ENCODE measurements at regions not wholly inside any gene's neighbourhood (a gene's known extent, or its start where the extent isn't known, plus 50 kb on each side); places are given as distances from the start of the nearest gene placed in this dataset.
"Not testable (repeated sequence)": the region's sequence is repeated elsewhere in the genome, so short reads cannot be mapped to it uniquely, and the experiment has no call there.

DNA sequence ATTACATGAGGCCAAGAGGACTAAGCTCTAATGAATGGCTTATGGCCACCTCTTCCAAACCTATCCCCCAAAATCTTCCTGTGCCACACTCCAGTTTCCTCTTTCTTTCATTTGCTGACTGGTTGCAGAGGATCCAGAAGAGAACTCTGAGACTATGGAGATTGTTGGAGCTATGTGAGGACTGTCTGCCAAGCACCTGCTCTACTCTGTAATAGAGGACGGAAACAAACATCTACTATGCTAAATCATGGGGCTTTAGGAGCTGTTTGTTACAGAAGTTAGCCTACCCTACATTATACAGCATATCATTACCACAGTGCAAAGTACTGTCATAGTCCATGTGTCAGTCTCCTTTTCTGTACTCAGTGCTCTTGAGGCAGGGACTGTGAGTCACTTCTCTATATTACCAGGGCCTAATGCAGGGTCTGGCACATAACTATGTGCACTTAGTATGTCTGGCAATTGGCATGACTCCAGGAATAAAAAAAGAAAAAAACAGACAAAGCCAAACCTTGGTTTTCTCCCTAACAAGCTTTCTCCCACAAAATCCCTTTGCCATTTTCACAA is 95.1 kb downstream of the RPAP3 start:
- Histone ChIP-seq H3K9me3 (replicated peaks) (peaks cover 11% of the 10 kb centered on the region; the same call in 1 of the 2 replicates), H3K4me1 (replicated peaks) (no peaks in the 10 kb centered on the region), H3K27ac (no peak overlapping the region), H3K4me3 (no peak overlapping the region), H3K27me3 (replicated peaks) (no peaks in the 10 kb centered on the region), H3K36me3 (no peaks in the 10 kb centered on the region)
- DNase-seq (ENCODE audit: low read depth in 1 of 2, low spot score in 2 of 2) = no peak

- Histone ChIP-seq H3K4me1 (replicated peaks) (no peaks in the 10 kb centered on the region), H3K4me3 (no peak overlapping the region), H3K9me3 (replicated peaks) (peaks cover 11% of the 10 kb centered on the region; the same call in 1 of the 2 replicates), H3K27me3 (replicated peaks) (no peaks in the 10 kb centered on the region), H3K27ac (no peak overlapping the region), H3K36me3 (no peaks in the 10 kb centered on the region)
- no peak for DNase-seq (ENCODE audit: low read depth in 1 of 2, low spot score in 2 of 2)
Observed at GRCh38 chr12:47609806-47610205, 96.0 kb downstream of the RPAP3 start.

DNA sequence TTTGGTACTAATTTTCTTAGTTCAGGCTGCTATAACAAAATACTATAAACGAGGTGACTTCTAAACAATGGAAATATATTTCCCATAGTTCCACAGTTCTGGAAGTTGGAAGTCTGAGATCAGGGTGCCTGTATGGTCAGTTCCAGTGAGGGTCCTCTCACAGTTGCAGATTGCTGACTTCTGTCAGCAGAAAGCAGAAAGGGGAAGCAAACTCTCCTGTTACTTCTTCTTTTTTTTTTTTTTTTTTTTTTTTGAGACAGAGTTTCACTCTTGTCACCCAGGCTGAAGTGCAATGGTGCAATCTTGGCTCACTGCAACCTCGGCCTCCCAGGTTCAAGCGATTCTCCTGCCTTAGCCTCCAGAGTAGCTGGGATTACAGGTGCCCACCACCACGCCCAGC is 97.2 kb downstream of the RPAP3 start:
- H3K27ac ChIP-seq; DNase-seq (ENCODE audit: low read depth in 1 of 2, low spot score in 2 of 2); H3K4me1 ChIP-seq (replicated peaks); H3K27me3 ChIP-seq (replicated peaks); H3K36me3 ChIP-seq; H3K4me3 ChIP-seq: not testable (repeated sequence)
- H3K9me3 ChIP-seq (replicated peaks) = peaks cover 11% of the 10 kb centered on the region; the same call in 1 of the 2 replicates

GRCh38 chr12:47604221-47604873 is 101.5 kb downstream of the RPAP3 start:
- Histone ChIP-seq H3K27me3 (replicated peaks) (0 out of 2 replicates have a peak, but pooled peaks cover 3% of the 10 kb centered on the region), H3K4me1 (replicated peaks) (no peaks in the 10 kb centered on the region), H3K4me3 (no peak overlapping the region), H3K9me3 (replicated peaks) (no peaks in the 10 kb centered on the region), H3K27ac (no peak overlapping the region), H3K36me3 (no peaks in the 10 kb centered on the region)
- DNase-seq (ENCODE audit: low read depth in 1 of 2, low spot score in 2 of 2) = no peak

GRCh38 chr12:47602949-47603558 is 102.8 kb downstream of the RPAP3 start:
- 0 out of 2 replicates have a peak, but pooled peaks cover 3% of the 10 kb centered on the region for H3K27me3 ChIP-seq (replicated peaks)
- H3K36me3 ChIP-seq = no peaks in the 10 kb centered on the region
- no peak overlapping the region for H3K4me3 ChIP-seq
- DNase-seq (ENCODE audit: low read depth in 1 of 2, low spot score in 2 of 2) = no peak
- no peak overlapping the region for H3K27ac ChIP-seq
- H3K4me1 ChIP-seq (replicated peaks) = no peaks in the 10 kb centered on the region
- no peaks in the 10 kb centered on the region for H3K9me3 ChIP-seq (replicated peaks)

DNA sequence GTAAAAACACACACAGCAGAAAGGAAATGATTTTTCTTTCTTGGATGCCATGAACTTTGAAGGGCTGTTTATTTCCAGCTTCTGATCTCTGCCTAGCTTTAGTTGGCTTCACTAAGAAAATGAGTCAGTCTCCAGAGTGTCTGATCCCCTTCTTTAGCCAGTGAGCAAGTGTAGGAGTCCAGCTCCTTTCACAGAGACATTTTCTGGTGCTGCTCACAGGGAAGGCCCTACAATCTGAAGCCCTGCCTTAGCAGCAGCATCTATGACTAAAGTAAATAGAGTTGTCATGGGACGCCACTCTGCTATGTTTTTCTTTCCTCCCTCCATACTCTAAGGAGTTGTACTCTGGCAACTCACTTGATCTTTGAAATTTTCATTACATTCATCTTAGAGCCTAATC is 103.5 kb downstream of the RPAP3 start:
- H3K27me3 ChIP-seq (replicated peaks) = 0 out of 2 replicates have a peak, but pooled peaks cover 3% of the 10 kb centered on the region
- no peak overlapping the region for H3K27ac ChIP-seq
- H3K4me3 ChIP-seq = no peak overlapping the region
- no peaks in the 10 kb centered on the region for H3K4me1 ChIP-seq (replicated peaks)
- DNase-seq (ENCODE audit: low read depth in 1 of 2, low spot score in 2 of 2) = no peak
- no peaks in the 10 kb centered on the region for H3K9me3 ChIP-seq (replicated peaks)
- no peaks in the 10 kb centered on the region for H3K36me3 ChIP-seq

DNA sequence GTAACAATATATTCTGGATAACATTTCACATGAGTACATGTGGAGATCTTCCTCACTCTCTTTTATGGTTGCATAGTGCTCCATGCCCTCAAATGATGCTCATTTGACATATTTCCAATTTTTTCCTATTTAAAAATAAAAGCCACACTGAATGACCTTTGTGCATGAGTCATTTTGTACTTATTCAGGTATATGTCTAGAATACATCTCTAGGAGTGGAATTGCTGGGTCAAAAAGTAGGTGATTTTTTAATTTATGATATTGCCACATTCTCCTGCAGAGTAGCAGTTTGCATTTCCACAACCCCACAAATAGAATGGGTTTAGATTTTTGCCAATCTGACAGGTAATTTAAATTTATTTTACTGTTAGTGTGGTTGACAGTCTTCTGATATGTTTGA is 104.8 kb downstream of the RPAP3 start:
- Histone ChIP-seq H3K36me3 (no peaks in the 10 kb centered on the region), H3K27me3 (replicated peaks) (0 out of 2 replicates have a peak, but pooled peaks cover 3% of the 10 kb centered on the region), H3K4me1 (replicated peaks) (no peaks in the 10 kb centered on the region), H3K4me3 (no peak overlapping the region), H3K27ac (no peak overlapping the region), H3K9me3 (replicated peaks) (no peaks in the 10 kb centered on the region)
- no peak for DNase-seq (ENCODE audit: low read depth in 1 of 2, low spot score in 2 of 2)

DNA sequence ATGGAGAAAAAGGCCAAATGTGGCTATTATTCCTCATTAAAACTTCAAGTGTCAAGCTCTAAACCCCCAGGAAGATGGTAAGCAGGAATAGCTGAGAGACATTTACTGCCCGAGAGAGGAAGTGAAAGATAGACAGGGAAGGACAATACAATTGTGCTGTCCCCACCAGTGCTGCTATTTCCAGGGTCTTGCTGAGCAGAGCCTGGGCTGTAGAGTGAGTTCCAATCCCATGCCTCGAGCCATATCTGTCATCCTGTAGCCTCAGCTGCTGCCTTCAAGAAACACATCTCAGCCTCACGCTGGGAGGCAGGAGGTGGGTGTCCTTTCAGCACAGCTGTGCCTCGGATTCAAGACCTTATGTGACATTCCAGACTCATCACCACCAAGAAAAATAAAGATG is 114.0 kb downstream of the RPAP3 start:
- Histone ChIP-seq H3K9me3 (replicated peaks) (no peaks in the 10 kb centered on the region), H3K27ac (no peak overlapping the region), H3K27me3 (replicated peaks) (no peaks in the 10 kb centered on the region; the same call in 1 of the 2 replicates), H3K36me3 (no peaks in the 10 kb centered on the region), H3K4me3 (no peak overlapping the region), H3K4me1 (replicated peaks) (no peaks in the 10 kb centered on the region)
- DNase-seq (ENCODE audit: low read depth in 1 of 2, low spot score in 2 of 2) = no peak

DNA sequence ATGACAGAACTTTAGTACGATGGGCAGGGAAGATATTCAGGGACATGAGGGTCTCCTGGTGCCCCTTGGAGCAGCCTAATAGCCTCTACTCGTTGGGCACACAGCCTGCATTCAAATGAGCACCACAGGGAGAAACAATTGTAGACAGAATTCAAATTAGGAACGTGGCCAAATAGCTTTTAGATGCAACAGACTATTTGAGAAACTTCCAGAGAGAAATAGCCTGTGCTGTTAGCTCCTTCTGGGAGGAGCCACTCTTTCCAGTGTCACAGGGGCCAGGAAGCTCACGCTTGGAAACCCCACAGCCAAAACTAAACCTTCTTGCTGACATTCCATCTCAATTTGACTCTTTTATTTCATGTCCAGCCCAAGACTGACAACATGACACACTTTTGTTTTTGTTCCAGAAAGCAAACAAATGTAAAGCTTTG is 114.5 kb downstream of the RPAP3 start:
- Histone ChIP-seq H3K4me3 (no peak overlapping the region), H3K27me3 (replicated peaks) (no peaks in the 10 kb centered on the region; the same call in 1 of the 2 replicates), H3K36me3 (no peaks in the 10 kb centered on the region), H3K9me3 (replicated peaks) (no peaks in the 10 kb centered on the region), H3K4me1 (replicated peaks) (no peaks in the 10 kb centered on the region), H3K27ac (no peak overlapping the region)
- no peak for DNase-seq (ENCODE audit: low read depth in 1 of 2, low spot score in 2 of 2)

GRCh38 chr12:47590771-47591360 is 115.0 kb downstream of the RPAP3 start:
- DNase-seq (ENCODE audit: low read depth in 1 of 2, low spot score in 2 of 2) = no peak
- no peak overlapping the region for H3K27ac ChIP-seq
- H3K27me3 ChIP-seq (replicated peaks) = no peaks in the 10 kb centered on the region; the same call in 1 of the 2 replicates
- no peaks in the 10 kb centered on the region for H3K9me3 ChIP-seq (replicated peaks)
- no peak overlapping the region for H3K4me3 ChIP-seq
- no peaks in the 10 kb centered on the region for H3K4me1 ChIP-seq (replicated peaks)
- H3K36me3 ChIP-seq = no peaks in the 10 kb centered on the region

DNA sequence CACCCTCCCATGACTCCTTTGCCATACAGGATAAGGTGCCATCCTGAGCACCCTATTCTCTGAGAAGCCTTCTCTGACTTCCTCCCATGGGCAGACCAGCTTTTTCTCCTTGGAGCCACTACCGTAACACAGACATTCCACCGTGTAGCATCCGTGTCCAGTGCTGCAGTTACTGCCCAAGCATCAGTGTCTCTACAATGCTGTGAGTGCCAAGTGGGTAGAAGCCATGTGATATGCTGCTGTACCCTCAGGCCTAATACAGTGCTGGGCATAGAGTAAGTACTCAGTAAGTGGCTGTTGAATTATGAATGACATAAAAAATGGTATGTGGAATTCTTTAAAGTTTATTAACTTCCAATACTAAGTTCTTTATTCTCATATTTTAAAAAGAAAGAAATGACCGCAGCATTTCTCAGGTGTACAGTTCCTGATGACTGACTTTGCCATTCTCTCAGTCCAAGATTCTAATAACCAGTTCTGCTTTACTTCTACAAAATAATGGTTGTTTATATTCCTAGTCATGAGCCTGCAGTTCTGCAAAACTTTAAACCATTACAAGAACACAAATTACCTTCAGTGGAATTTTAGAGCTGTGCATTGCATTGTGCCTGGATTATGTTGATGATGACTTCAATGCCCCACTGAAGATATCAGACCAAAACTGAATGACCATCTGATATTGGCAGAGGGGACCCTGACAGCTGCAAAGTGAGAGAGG is 118.7 kb downstream of the RPAP3 start:
- Histone ChIP-seq H3K4me1 (replicated peaks) (no peaks in the 10 kb centered on the region), H3K4me3 (no peak overlapping the region), H3K27me3 (replicated peaks) (no peaks in the 10 kb centered on the region; the same call in 1 of the 2 replicates), H3K9me3 (replicated peaks) (no peaks in the 10 kb centered on the region), H3K36me3 (no peaks in the 10 kb centered on the region), H3K27ac (no peak overlapping the region)
- DNase-seq (ENCODE audit: low read depth in 1 of 2, low spot score in 2 of 2) = no peak

- H3K36me3 ChIP-seq = no peaks in the 10 kb centered on the region
- no peak overlapping the region for H3K4me3 ChIP-seq
- no peaks in the 10 kb centered on the region for H3K4me1 ChIP-seq (replicated peaks)
- H3K9me3 ChIP-seq (replicated peaks) = no peaks in the 10 kb centered on the region
- DNase-seq (ENCODE audit: low read depth in 1 of 2, low spot score in 2 of 2) = no peak
- H3K27ac ChIP-seq = no peak overlapping the region
- no peaks in the 10 kb centered on the region; the same call in 1 of the 2 replicates for H3K27me3 ChIP-seq (replicated peaks)
Observed at GRCh38 chr12:47585507-47585906, 120.3 kb downstream of the RPAP3 start.

DNA sequence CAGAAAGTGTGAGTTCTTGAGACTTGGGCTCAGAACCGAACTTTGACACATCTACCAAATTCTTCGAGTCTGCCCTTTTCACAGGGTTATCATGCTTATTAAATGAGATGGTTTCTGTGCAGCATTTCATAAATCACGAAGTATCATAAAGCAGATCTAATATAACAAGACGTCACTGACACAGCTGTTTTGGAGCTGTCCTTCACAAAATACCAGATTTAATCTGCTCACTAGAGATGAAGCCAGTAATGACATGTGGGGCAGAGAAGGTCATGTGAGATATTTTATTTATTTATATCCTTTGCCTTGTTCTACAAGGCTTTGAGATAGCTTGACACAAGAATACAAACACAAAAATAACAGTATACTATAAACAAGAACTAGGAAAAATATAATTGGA is 127.0 kb downstream of the RPAP3 start:
- Histone ChIP-seq H3K4me3 (no peak overlapping the region), H3K27me3 (replicated peaks) (no peaks in the 10 kb centered on the region; the same call in 1 of the 2 replicates), H3K9me3 (replicated peaks) (no peaks in the 10 kb centered on the region), H3K4me1 (replicated peaks) (no peaks in the 10 kb centered on the region), H3K36me3 (no peaks in the 10 kb centered on the region), H3K27ac (no peak overlapping the region)
- no peak for DNase-seq (ENCODE audit: low read depth in 1 of 2, low spot score in 2 of 2)

Measured in SJSA1 (cell line).